LoVo (cell line): ENCODE measurements at regions not wholly inside any gene's neighbourhood (a gene's known extent, or its start where the extent isn't known, plus 50 kb on each side); places are given as distances from the start of the nearest gene placed in this dataset.

Experiments
- DNase-seq: peaks from one replicate; pipeline ENCODE4 v3.0.0-alpha.2; 2016; ENCODE audit warnings: low spot score

- DNase-seq = no peak
These were observed 2015.9 kb downstream of the PCDH7 start for GRCh38 chr4:32735856-32736590.

GRCh38 chr4:32744211-32744610, 2024.0 kb downstream of the PCDH7 start:
- no peak for DNase-seq

GRCh38 chr4:32745351-32745750, 2025.2 kb downstream of the PCDH7 start:
- no peak for DNase-seq

- no peak for DNase-seq
These were observed 2027.9 kb downstream of the PCDH7 start for GRCh38 chr4:32748061-32748460.

GRCh38 chr4:32748498-32748897, 2028.3 kb downstream of the PCDH7 start:
- no peak for DNase-seq

GRCh38 chr4:32752962-32753361, 2032.8 kb downstream of the PCDH7 start:
- DNase-seq = no peak

- no peak for DNase-seq
These were observed 2048.7 kb downstream of the PCDH7 start for GRCh38 chr4:32768664-32769389.

- DNase-seq = no peak
These were observed 2051.3 kb downstream of the PCDH7 start for GRCh38 chr4:32771491-32771890.

GRCh38 chr4:32775049-32775448, 2054.9 kb downstream of the PCDH7 start:
- DNase-seq = peak; percentile 6

GRCh38 chr4:32776435-32777203, 2056.4 kb downstream of the PCDH7 start:
- DNase-seq = no peak

GRCh38 chr4:32778025-32778424, 2057.9 kb downstream of the PCDH7 start:
- no peak for DNase-seq

GRCh38 chr4:32778938-32779337, 2058.8 kb downstream of the PCDH7 start:
- no peak for DNase-seq

- no peak for DNase-seq
These were observed 2068.9 kb downstream of the PCDH7 start for GRCh38 chr4:32789026-32789608.

- no peak for DNase-seq
These were observed 2070.6 kb downstream of the PCDH7 start for GRCh38 chr4:32790803-32791202.

GRCh38 chr4:32798471-32799159, 2078.4 kb downstream of the PCDH7 start:
- DNase-seq = no peak

- DNase-seq = peak; percentile 28
These were observed 2104.2 kb downstream of the PCDH7 start for GRCh38 chr4:32824336-32824735.

- DNase-seq = no peak
These were observed 2106.0 kb downstream of the PCDH7 start for GRCh38 chr4:32826169-32826568.

- no peak for DNase-seq
These were observed 2110.0 kb downstream of the PCDH7 start for GRCh38 chr4:32830160-32830559.

- no peak for DNase-seq
These were observed 2110.9 kb downstream of the PCDH7 start for GRCh38 chr4:32831104-32831503.

- DNase-seq = no peak
These were observed 2120.5 kb downstream of the PCDH7 start for GRCh38 chr4:32840461-32841189.

- DNase-seq = no peak
These were observed 2121.0 kb downstream of the PCDH7 start for GRCh38 chr4:32841217-32841616.
